H1 (cell line): ENCODE measurements at regions not wholly inside any gene's neighbourhood (a gene's known extent, or its start where the extent isn't known, plus 50 kb on each side); places are given as distances from the start of the nearest gene placed in this dataset.

Experiments
- EZH2 ChIP-seq: fragments of 200-600 bp; sonication (generic); IDR thresholded peaks from 2 replicates; pipeline ENCODE4 v1.7.1; 2012; ENCODE audit warnings: low read depth, mild to moderate bottlenecking, moderate library complexity, low read length, inconsistent platforms; ENCODE audit not compliant: severe bottlenecking
- NRF1 ChIP-seq: IDR thresholded peaks from 2 replicates; pipeline ENCODE4 v1.6.1; 2011; ENCODE audit warnings: mild to moderate bottlenecking, low read depth, low read length, improper control_type of control experiment
- TAF1 ChIP-seq: IDR thresholded peaks from 2 replicates; pipeline ENCODE4 v1.6.1; 2011; ENCODE audit warnings: mild to moderate bottlenecking, low read depth, low read length
- YY1 ChIP-seq: IDR thresholded peaks from 2 replicates; pipeline ENCODE4 v1.6.1; 2011; ENCODE audit warnings: low read depth, mild to moderate bottlenecking, low read length
- TF ChIP-seq, protein P1 (sequence below): IDR thresholded peaks from 2 replicates; pipeline ENCODE4 v1.6.1; 2012; ENCODE audit warnings: low read length, inconsistent platforms

- TF ChIP-seq EZH2 (no peak), TAF1 (no peak), NRF1 (no peak), YY1 (no peak)
- TF ChIP-seq, protein P1, sequence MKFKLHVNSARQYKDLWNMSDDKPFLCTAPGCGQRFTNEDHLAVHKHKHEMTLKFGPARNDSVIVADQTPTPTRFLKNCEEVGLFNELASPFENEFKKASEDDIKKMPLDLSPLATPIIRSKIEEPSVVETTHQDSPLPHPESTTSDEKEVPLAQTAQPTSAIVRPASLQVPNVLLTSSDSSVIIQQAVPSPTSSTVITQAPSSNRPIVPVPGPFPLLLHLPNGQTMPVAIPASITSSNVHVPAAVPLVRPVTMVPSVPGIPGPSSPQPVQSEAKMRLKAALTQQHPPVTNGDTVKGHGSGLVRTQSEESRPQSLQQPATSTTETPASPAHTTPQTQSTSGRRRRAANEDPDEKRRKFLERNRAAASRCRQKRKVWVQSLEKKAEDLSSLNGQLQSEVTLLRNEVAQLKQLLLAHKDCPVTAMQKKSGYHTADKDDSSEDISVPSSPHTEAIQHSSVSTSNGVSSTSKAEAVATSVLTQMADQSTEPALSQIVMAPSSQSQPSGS = no peak
These were observed 766.3 kb downstream of the DNAJB9 start (continued) for GRCh38 chr7:109335951-109336350.
